SK-N-SH (cell line): ENCODE measurements at regions not wholly inside any gene's neighbourhood (a gene's known extent, or its start where the extent isn't known, plus 50 kb on each side); places are given as distances from the start of the nearest gene placed in this dataset.

Experiments
- CTCF ChIP-seq: fragments of 200-600 bp; sonication (generic); IDR thresholded peaks from 2 replicates; pipeline ENCODE4 v1.6.1; 2017; ENCODE audit warnings: antibody characterized with exemption, mild to moderate bottlenecking, moderate library complexity
- EP300 ChIP-seq, 2 experiments: IDR thresholded peaks; 2 replicates each; pipeline versions ENCODE4 v1.4.0 to v1.6.1; 2012; ENCODE audit warnings: borderline replicate concordance in 1 of 2, low read depth in 1 of 2, low read length in 1 of 2
- JUND ChIP-seq: IDR thresholded peaks from 2 replicates; pipeline ENCODE4 v1.4.0; 2012
- RFX5 ChIP-seq: IDR thresholded peaks from 2 replicates; pipeline ENCODE4 v1.6.1; 2012; ENCODE audit warnings: mild to moderate bottlenecking, improper control_type of control experiment, low read length
- SMC3 ChIP-seq: IDR thresholded peaks from 2 replicates; pipeline ENCODE4 v1.6.1; 2012; ENCODE audit warnings: low read depth, low read length, improper control_type of control experiment
- TF ChIP-seq, protein P1 (sequence below): IDR thresholded peaks from 2 replicates; pipeline ENCODE4 v1.4.0; 2012; ENCODE audit warnings: low read depth, borderline replicate concordance
- TF ChIP-seq, protein P2 (sequence below): IDR thresholded peaks from 2 replicates; pipeline ENCODE4 v1.6.1; 2012; ENCODE audit warnings: mild to moderate bottlenecking, low read depth, low read length, moderate library complexity

GRCh38 chr11:80856066-80856465 is 1415.2 kb upstream of the TENM4 start:
- no peak for TF ChIP-seq SMC3
- TF ChIP-seq CTCF, result no peak
- no peak for TF ChIP-seq RFX5
- TF ChIP-seq, protein P1, sequence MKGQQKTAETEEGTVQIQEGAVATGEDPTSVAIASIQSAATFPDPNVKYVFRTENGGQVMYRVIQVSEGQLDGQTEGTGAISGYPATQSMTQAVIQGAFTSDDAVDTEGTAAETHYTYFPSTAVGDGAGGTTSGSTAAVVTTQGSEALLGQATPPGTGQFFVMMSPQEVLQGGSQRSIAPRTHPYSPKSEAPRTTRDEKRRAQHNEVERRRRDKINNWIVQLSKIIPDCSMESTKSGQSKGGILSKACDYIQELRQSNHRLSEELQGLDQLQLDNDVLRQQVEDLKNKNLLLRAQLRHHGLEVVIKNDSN, result no peak
- TF ChIP-seq EP300 (IDR thresholded peaks at IDR 0.05; ENCODE audit: borderline replicate concordance in 1 of 2, low read depth in 1 of 2, low read length in 1 of 2), result no peak
- TF ChIP-seq JUND, result no peak
- TF ChIP-seq, protein P2, sequence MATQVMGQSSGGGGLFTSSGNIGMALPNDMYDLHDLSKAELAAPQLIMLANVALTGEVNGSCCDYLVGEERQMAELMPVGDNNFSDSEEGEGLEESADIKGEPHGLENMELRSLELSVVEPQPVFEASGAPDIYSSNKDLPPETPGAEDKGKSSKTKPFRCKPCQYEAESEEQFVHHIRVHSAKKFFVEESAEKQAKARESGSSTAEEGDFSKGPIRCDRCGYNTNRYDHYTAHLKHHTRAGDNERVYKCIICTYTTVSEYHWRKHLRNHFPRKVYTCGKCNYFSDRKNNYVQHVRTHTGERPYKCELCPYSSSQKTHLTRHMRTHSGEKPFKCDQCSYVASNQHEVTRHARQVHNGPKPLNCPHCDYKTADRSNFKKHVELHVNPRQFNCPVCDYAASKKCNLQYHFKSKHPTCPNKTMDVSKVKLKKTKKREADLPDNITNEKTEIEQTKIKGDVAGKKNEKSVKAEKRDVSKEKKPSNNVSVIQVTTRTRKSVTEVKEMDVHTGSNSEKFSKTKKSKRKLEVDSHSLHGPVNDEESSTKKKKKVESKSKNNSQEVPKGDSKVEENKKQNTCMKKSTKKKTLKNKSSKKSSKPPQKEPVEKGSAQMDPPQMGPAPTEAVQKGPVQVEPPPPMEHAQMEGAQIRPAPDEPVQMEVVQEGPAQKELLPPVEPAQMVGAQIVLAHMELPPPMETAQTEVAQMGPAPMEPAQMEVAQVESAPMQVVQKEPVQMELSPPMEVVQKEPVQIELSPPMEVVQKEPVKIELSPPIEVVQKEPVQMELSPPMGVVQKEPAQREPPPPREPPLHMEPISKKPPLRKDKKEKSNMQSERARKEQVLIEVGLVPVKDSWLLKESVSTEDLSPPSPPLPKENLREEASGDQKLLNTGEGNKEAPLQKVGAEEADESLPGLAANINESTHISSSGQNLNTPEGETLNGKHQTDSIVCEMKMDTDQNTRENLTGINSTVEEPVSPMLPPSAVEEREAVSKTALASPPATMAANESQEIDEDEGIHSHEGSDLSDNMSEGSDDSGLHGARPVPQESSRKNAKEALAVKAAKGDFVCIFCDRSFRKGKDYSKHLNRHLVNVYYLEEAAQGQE, result no peak
